SU-DHL-6 (cell line): ENCODE measurements at regions not wholly inside any gene's neighbourhood (a gene's known extent, or its start where the extent isn't known, plus 50 kb on each side); places are given as distances from the start of the nearest gene placed in this dataset.

ENCODE experiments used
- EZH2phosphoT487 ChIP-seq: fragments of 200-600 bp; sonication (generic), shearing (Covaris generic); conservative IDR thresholded peaks from 2 replicates; pipeline ENCODE4 v1.6.1; 2018; ENCODE audit warnings: mild to moderate bottlenecking, antibody characterized with exemption, low read length, moderate library complexity, mixed read lengths
- TF ChIP-seq, protein P1 (sequence below): fragments of 200-600 bp; sonication (generic); IDR thresholded peaks from one replicate; pipeline ENCODE4 v1.5.1; 2017; ENCODE audit warnings: antibody characterized with exemption, mild to moderate bottlenecking, low read length, moderate library complexity; ENCODE audit not compliant: insufficient read depth, poor library complexity, severe bottlenecking

DNA sequence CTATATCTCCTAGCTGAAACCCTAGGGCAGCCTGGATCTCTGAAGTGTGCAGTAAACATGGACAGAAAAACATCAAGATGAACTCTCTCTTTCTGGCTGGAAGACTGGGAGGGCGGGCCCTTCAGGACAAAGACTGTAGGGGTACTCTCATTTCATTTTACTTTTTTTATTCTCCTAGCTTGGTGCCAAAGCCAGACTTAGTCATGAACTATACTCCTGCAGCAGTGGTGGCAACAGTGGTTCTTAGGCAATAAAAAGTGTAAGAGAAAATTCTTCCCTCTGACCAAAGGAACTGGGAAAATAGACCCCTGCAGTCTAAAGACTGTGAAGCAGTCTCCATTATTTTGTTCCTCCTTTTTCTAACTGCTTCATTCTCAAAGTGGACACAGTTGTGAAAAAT lies 213.8 kb upstream of the JUN start:
- TF ChIP-seq, protein P1, sequence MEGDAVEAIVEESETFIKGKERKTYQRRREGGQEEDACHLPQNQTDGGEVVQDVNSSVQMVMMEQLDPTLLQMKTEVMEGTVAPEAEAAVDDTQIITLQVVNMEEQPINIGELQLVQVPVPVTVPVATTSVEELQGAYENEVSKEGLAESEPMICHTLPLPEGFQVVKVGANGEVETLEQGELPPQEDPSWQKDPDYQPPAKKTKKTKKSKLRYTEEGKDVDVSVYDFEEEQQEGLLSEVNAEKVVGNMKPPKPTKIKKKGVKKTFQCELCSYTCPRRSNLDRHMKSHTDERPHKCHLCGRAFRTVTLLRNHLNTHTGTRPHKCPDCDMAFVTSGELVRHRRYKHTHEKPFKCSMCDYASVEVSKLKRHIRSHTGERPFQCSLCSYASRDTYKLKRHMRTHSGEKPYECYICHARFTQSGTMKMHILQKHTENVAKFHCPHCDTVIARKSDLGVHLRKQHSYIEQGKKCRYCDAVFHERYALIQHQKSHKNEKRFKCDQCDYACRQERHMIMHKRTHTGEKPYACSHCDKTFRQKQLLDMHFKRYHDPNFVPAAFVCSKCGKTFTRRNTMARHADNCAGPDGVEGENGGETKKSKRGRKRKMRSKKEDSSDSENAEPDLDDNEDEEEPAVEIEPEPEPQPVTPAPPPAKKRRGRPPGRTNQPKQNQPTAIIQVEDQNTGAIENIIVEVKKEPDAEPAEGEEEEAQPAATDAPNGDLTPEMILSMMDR: no peak
- TF ChIP-seq EZH2phosphoT487: no peak
